HepG2 (cell line): ENCODE measurements at regions not wholly inside any gene's neighbourhood (a gene's known extent, or its start where the extent isn't known, plus 50 kb on each side); places are given as distances from the start of the nearest gene placed in this dataset.

ENCODE experiments used
- ATAC-seq: fragments of 200-7000 bp; cut with Tn5 transposase; 3 replicates; pipeline ENCODE4 v1.9.1; 2020; ENCODE audit warnings: mild to moderate bottlenecking, moderate library complexity
- BruUV-seq: library from RNA; stranded (reverse); fragments of 400-500 nt; replicated peaks from 2 replicates; lab custom pipeline; 2021; lab: Mats Ljungman, UMichigan
- CTCF ChIA-PET: fragments of 300-600 bp; formaldehyde crosslinking; extraction: SDS; loops from one replicate; lab custom pipeline; 2021; ENCODE audit warnings: low total read pairs, inconsistent platforms, low intra/inter-chr PET ratio; lab: Yijun Ruan, JAX
- POLR2A ChIA-PET: fragments of 350-600 bp; sonication (Branson Sonifier 250); formaldehyde crosslinking; loops from one replicate; lab custom pipeline; 2020; ENCODE audit warnings: antibody characterized with exemption, inconsistent platforms; lab: Yijun Ruan, JAX
- DNase-seq: peaks from one replicate; pipeline ENCODE4 v3.0.0-alpha.2; 2015; ENCODE audit warnings: low spot score
- FAIRE-seq: peaks from 3 replicates; lab custom pipeline; 2011; peaks lifted over from hg19 to GRCh38; lab: Jason Lieb, UNC
- H2AFZ ChIP-seq: one replicate; pipeline ENCODE4 v1.6.1; 2011; ENCODE audit warnings: low read length, inconsistent platforms
- H3K27ac ChIP-seq: fragments of 300-600 bp; 3 replicates; pipeline ENCODE4 v1.8.0; 2011; ENCODE audit warnings: mixed run types, mild to moderate bottlenecking, mixed read lengths, low read length, inconsistent platforms; ENCODE audit not compliant: insufficient read depth; ENCODE audit errors: extremely low read length
- H3K27me3 ChIP-seq, 2 experiments: fragments of 200-600 bp in 1 of 2; 2 replicates in 1 of 2; 3 replicates in 1 of 2; pipeline versions ENCODE4 v1.6.0 to v1.8.0; 2011; ENCODE audit warnings: low read length in 2 of 2, mild to moderate bottlenecking in 2 of 2, moderate library complexity in 2 of 2, inconsistent platforms in 1 of 2; ENCODE audit not compliant: insufficient read depth in 2 of 2, control insufficient read depth in 1 of 2
- H3K36me3 ChIP-seq, 2 experiments: fragments of 200-600 bp in 1 of 2; replicated peaks in 1 of 2; 2 replicates in 1 of 2; 3 replicates in 1 of 2; pipeline versions ENCODE4 v1.5.1 to v1.8.0; 2011; ENCODE audit warnings: low read length in 2 of 2, inconsistent platforms in 1 of 2; ENCODE audit not compliant: insufficient read depth in 2 of 2, control insufficient read depth in 1 of 2
- H3K4me1 ChIP-seq: 2 replicates; pipeline ENCODE4 v1.5.1; 2012; ENCODE audit warnings: low read length, inconsistent platforms; ENCODE audit not compliant: insufficient read depth
- H3K4me2 ChIP-seq: 2 replicates; pipeline ENCODE4 v1.6.0; 2011; ENCODE audit warnings: low read depth, low read length, inconsistent platforms
- H3K4me3 ChIP-seq, 3 experiments: fragments of 200-600 bp in 1 of 3; sonication (generic), shearing (Covaris generic) in 1 of 3; replicated peaks in 1 of 3; 2 replicates each; pipeline ENCODE4 v1.5.1; 2011 to 2016; ENCODE audit warnings: low read length in 3 of 3, inconsistent platforms in 2 of 3, low read depth in 2 of 3, mild to moderate bottlenecking in 2 of 3, control low read depth in 1 of 3, mixed read lengths in 1 of 3; ENCODE audit not compliant: insufficient read depth in 1 of 3
- H3K79me2 ChIP-seq: one replicate; pipeline ENCODE4 v1.6.1; 2011; ENCODE audit warnings: low read length, inconsistent platforms; ENCODE audit not compliant: insufficient read depth
- H3K9ac ChIP-seq: 2 replicates; pipeline ENCODE4 v1.6.0; 2011; ENCODE audit warnings: mild to moderate bottlenecking, low read depth, low read length, inconsistent platforms; ENCODE audit not compliant: insufficient read depth
- H3K9me3 ChIP-seq: 2 replicates; pipeline ENCODE4 v1.5.1; 2012; ENCODE audit warnings: mild to moderate bottlenecking, low read length
- H4K20me1 ChIP-seq: 2 replicates; pipeline ENCODE4 v1.6.0; 2011; ENCODE audit warnings: inconsistent platforms, mild to moderate bottlenecking, low read length, moderate library complexity; ENCODE audit not compliant: insufficient read depth
- BATF2 ChIP-seq: sonication (generic); formaldehyde crosslinking; IDR thresholded peaks from 2 replicates; pipeline ENCODE4 v1.8.0; 2022; ENCODE audit warnings: mild to moderate bottlenecking, missing genetic modification reagents, moderate library complexity
- ETV5 ChIP-seq: IDR thresholded peaks from 2 replicates; pipeline ENCODE4 v1.6.1; 2018; ENCODE audit warnings: missing biosample characterization, missing genetic modification reagents, inconsistent platforms, borderline replicate concordance
- FOXA1 ChIP-seq, 2 experiments: fragments of 450-650 bp in 1 of 2; sonication (generic) in 1 of 2; formaldehyde crosslinking in 1 of 2; IDR thresholded peaks; 2 replicates each; pipeline versions ENCODE4 v1.4.0 to v1.6.1; 2016 to 2020; ENCODE audit warnings: missing genetic modification reagents in 1 of 2
- IRX3 ChIP-seq: sonication (generic); formaldehyde crosslinking; IDR thresholded peaks from 2 replicates; pipeline ENCODE4 v1.8.1; 2023; ENCODE audit warnings: mild to moderate bottlenecking, low read depth, missing genetic modification reagents, borderline replicate concordance
- MYC ChIP-seq: sonication (generic); formaldehyde crosslinking; IDR thresholded peaks from 2 replicates; pipeline ENCODE4 v1.9.0; 2021; ENCODE audit warnings: missing genetic modification reagents, borderline replicate concordance
- NAIF1 ChIP-seq: sonication (generic); formaldehyde crosslinking; IDR thresholded peaks from 2 replicates; pipeline ENCODE4 v1.5.0; 2020; ENCODE audit warnings: mild to moderate bottlenecking, missing genetic modification reagents, borderline replicate concordance
- NR2F6 ChIP-seq, 2 experiments: IDR thresholded peaks; 2 replicates each; pipeline ENCODE4 v1.6.1; 2016; ENCODE audit warnings: antibody characterized with exemption in 1 of 2, mild to moderate bottlenecking in 1 of 2
- NR3C1 ChIP-seq: sonication (generic); formaldehyde crosslinking; IDR thresholded peaks from 2 replicates; pipeline ENCODE4 v1.4.0; 2020; ENCODE audit warnings: missing genetic modification reagents
- ZBTB38 ChIP-seq: sonication (generic); formaldehyde crosslinking; IDR thresholded peaks from 2 replicates; pipeline ENCODE4 v1.5.1; 2020; ENCODE audit warnings: mild to moderate bottlenecking, missing genetic modification reagents
- ZMYM4 ChIP-seq: sonication (generic); formaldehyde crosslinking; IDR thresholded peaks from 2 replicates; pipeline ENCODE4 v1.8.1; 2023; ENCODE audit warnings: mild to moderate bottlenecking, missing genetic modification reagents
- ZNF678 ChIP-seq: sonication (generic); formaldehyde crosslinking; IDR thresholded peaks from 2 replicates; pipeline ENCODE4 v1.4.0; 2020; ENCODE audit warnings: mild to moderate bottlenecking, missing genetic modification reagents
- ZNF713 ChIP-seq: sonication (generic); formaldehyde crosslinking; IDR thresholded peaks from 2 replicates; pipeline ENCODE4 v1.4.0; 2020; ENCODE audit warnings: mild to moderate bottlenecking, missing genetic modification reagents
- ZNF772 ChIP-seq: sonication (generic); formaldehyde crosslinking; IDR thresholded peaks from 2 replicates; pipeline ENCODE4 v1.5.0; 2020; ENCODE audit warnings: mild to moderate bottlenecking, missing genetic modification reagents
- WGBS: methylation state at CpG from one replicate; pipeline ENCODE4 v1.1.6; 2017; ENCODE audit warnings: low lambda C conversion rate; 5-methylcytosine and 5-hydroxymethylcytosine counted together
- in situ Hi-C: cut with HindIII; loops from 2 replicates; pipeline ENCODE4 v1.10.0; 2017; ENCODE audit warnings: low pct_unique_long_range_greater_than_20kb; ENCODE audit not compliant: extremely low pct_ligation_motif_present
- intact Hi-C: fragments of 100-400 bp; cut with micrococcal nuclease; formaldehyde crosslinking; loops from one replicate; pipeline ENCODE4 v1.10.0; 2022; ENCODE audit not compliant: unreplicated experiment
- TF ChIP-seq, protein P1 (sequence below): sonication (generic); formaldehyde crosslinking; IDR thresholded peaks from 2 replicates; pipeline ENCODE4 v1.5.0; 2020; ENCODE audit warnings: missing genetic modification reagents
- TF ChIP-seq, protein P2 (sequence below): sonication (generic); formaldehyde crosslinking; IDR thresholded peaks from 2 replicates; pipeline ENCODE4 v1.5.1; 2020; ENCODE audit warnings: mild to moderate bottlenecking, moderate library complexity, missing genetic modification reagents
- TF ChIP-seq, protein P3 (sequence below): sonication (generic); formaldehyde crosslinking; IDR thresholded peaks from 2 replicates; pipeline ENCODE4 v1.4.0; 2020; ENCODE audit warnings: mild to moderate bottlenecking, missing genetic modification reagents

GRCh38 chr4:110953191-110953590 lies 330.3 kb upstream of the PITX2 start (continued):
- TF ChIP-seq ZMYM4 (CRISPR knock-in tag) (no peak), ZNF678 (CRISPR knock-in tag) (no peak), NAIF1 (CRISPR knock-in tag) (no peak)
- TF ChIP-seq, protein P1, sequence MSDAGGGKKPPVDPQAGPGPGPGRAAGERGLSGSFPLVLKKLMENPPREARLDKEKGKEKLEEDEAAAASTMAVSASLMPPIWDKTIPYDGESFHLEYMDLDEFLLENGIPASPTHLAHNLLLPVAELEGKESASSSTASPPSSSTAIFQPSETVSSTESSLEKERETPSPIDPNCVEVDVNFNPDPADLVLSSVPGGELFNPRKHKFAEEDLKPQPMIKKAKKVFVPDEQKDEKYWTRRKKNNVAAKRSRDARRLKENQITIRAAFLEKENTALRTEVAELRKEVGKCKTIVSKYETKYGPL (CRISPR knock-in tag): no peak

DNA sequence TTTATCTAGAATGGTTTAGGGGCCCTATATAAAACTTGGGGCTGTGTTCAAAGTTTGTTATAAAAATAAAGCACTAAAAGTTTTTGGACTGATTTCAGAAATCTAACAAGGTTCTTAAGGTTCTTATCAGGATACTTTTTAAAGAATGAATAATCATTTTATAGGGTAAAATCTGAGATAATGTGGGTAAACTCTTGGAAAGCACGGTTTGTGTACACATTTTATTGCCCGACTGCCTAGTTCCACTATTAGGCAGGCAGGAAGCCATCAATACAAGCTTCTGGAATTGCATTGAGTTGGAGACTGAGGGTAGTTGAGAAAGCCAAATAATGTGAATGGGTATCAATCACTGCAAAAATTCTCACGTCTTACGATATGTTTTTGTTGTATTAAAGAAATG lies 331.0 kb upstream of the PITX2 start:
- WGBS: 0% methylated on average over 4 of the region's 4 CpGs
- Histone ChIP-seq H3K4me1 (no peaks in the 10 kb centered on the region), H3K27me3 (no peaks in the 10 kb centered on the region), H4K20me1 (0 out of 2 replicates have a peak, but pooled peaks cover 2% of the 10 kb centered on the region), H3K9ac (no peak overlapping the region), H3K79me2 (no peaks in the 10 kb centered on the region), H3K27ac (no peak overlapping the region), H3K4me2 (no peak overlapping the region), H2AFZ (no peak overlapping the region), H3K4me3 (no peak overlapping the region), H3K36me3 (no peaks in the 10 kb centered on the region), H3K9me3 (no peaks in the 10 kb centered on the region)
- no TSS peak for BruUV-seq
- in situ Hi-C loops: no loop called here
- CTCF ChIA-PET: no interaction called here
- FAIRE-seq: no peak
- TF ChIP-seq ZNF772 (CRISPR knock-in tag): no peak
- no peak for TF ChIP-seq MYC
- POLR2A ChIA-PET: no interaction called here
- DNase-seq: no peak
- intact Hi-C loops: no loop called here
- ATAC-seq: no peak

DNA sequence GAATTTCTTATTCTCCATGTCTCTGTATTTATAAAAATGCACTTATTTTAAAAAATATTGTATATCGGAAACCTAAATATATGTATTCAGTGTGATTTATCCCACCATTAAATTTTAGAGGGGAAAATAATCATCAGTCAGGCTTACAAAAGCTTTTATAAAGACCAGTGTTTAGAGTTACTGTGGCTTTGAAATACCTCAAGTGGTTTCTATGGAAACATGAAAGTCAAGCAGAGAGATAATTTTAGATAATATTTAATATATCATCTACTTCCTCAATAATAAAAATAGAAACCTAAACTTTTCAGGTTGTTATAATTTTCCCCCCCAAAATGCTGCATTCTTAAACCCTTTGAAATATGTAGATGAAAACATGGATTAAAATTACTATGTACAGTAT lies 332.9 kb upstream of the PITX2 start:
- Histone ChIP-seq H3K4me2 (no peak overlapping the region), H3K36me3 (no peaks in the 10 kb centered on the region), H4K20me1 (no peaks in the 10 kb centered on the region), H3K27me3 (no peaks in the 10 kb centered on the region), H3K4me1 (no peaks in the 10 kb centered on the region), H2AFZ (no peak overlapping the region), H3K79me2 (no peaks in the 10 kb centered on the region), H3K9me3 (no peaks in the 10 kb centered on the region), H3K4me3 (no peak overlapping the region), H3K27ac (no peak overlapping the region), H3K9ac (no peak overlapping the region)
- ChIA-PET CTCF (no interaction called here), POLR2A (no interaction called here)
- no TSS peak for BruUV-seq
- no peak for FAIRE-seq
- in situ Hi-C loops: no loop called here
- no peak for DNase-seq
- WGBS: 2% methylated on average over 1 of the region's 1 CpG
- ATAC-seq: no peak
- intact Hi-C loops: no loop called here
- TF ChIP-seq IRX3 (CRISPR knock-in tag): no peak
- no peak for TF ChIP-seq FOXA1 (IDR thresholded peaks at IDR 0.05)
- TF ChIP-seq FOXA1 (CRISPR knock-in tag; IDR thresholded peaks at IDR 0.05): no peak
- TF ChIP-seq ETV5: no peak
- no peak for TF ChIP-seq ZBTB38 (CRISPR knock-in tag)
- TF ChIP-seq NR2F6 (IDR thresholded peaks at IDR 0.05): no peak
- TF ChIP-seq NR2F6 (CRISPR knock-in tag; IDR thresholded peaks at IDR 0.05): no peak
- TF ChIP-seq NR3C1: no peak
- no peak for TF ChIP-seq BATF2 (CRISPR knock-in tag)
- TF ChIP-seq ZNF713 (CRISPR knock-in tag): no peak
- TF ChIP-seq, protein P2, sequence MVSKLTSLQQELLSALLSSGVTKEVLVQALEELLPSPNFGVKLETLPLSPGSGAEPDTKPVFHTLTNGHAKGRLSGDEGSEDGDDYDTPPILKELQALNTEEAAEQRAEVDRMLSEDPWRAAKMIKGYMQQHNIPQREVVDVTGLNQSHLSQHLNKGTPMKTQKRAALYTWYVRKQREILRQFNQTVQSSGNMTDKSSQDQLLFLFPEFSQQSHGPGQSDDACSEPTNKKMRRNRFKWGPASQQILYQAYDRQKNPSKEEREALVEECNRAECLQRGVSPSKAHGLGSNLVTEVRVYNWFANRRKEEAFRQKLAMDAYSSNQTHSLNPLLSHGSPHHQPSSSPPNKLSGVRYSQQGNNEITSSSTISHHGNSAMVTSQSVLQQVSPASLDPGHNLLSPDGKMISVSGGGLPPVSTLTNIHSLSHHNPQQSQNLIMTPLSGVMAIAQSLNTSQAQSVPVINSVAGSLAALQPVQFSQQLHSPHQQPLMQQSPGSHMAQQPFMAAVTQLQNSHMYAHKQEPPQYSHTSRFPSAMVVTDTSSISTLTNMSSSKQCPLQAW (CRISPR knock-in tag): no peak
- TF ChIP-seq, protein P3, sequence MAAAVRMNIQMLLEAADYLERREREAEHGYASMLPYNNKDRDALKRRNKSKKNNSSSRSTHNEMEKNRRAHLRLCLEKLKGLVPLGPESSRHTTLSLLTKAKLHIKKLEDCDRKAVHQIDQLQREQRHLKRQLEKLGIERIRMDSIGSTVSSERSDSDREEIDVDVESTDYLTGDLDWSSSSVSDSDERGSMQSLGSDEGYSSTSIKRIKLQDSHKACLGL (CRISPR knock-in tag): no peak
